ENCODE measurements at regions not wholly inside any gene's neighbourhood (a gene's known extent, or its start where the extent isn't known, plus 50 kb on each side); places are given as distances from the start of the nearest gene placed in this dataset.

DNA sequence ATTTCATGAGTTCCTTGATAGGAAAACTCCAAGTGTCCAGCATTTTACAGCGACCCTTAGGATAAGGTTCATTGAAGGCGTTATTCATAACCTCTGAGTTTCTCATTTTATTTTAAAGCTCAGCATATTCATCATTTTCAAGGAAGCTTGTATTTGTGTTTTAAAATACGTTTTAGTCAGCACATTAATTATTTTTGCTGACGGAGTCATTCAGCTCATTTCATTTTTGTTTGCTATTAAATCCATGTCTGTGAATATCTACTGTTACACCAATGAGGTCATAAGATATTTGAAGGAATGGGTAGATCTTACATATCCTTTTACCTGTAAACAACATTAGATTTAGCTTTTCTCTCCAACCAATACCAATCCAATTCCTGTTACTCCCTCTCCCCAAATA, 1766.3 kb upstream of the PCDH10 start:
- TF ChIP-seq EZH2 (IDR thresholded peaks at IDR 0.05; ENCODE audit: borderline replicate concordance) (no peak), EZH2phosphoT487 (IDR thresholded peaks at IDR 0.05; ENCODE audit: low read depth, severe bottlenecking, unreplicated experiment) (no peak)
- TF ChIP-seq, protein P1, sequence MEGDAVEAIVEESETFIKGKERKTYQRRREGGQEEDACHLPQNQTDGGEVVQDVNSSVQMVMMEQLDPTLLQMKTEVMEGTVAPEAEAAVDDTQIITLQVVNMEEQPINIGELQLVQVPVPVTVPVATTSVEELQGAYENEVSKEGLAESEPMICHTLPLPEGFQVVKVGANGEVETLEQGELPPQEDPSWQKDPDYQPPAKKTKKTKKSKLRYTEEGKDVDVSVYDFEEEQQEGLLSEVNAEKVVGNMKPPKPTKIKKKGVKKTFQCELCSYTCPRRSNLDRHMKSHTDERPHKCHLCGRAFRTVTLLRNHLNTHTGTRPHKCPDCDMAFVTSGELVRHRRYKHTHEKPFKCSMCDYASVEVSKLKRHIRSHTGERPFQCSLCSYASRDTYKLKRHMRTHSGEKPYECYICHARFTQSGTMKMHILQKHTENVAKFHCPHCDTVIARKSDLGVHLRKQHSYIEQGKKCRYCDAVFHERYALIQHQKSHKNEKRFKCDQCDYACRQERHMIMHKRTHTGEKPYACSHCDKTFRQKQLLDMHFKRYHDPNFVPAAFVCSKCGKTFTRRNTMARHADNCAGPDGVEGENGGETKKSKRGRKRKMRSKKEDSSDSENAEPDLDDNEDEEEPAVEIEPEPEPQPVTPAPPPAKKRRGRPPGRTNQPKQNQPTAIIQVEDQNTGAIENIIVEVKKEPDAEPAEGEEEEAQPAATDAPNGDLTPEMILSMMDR (IDR thresholded peaks at IDR 0.05; ENCODE audit: poor library complexity), result no peak
- Histone ChIP-seq H3K4me1 (ENCODE audit: insufficient read depth) (no peaks in the 10 kb centered on the region), H3K4me3 (no peak overlapping the region), H3K9me2 (replicated peaks; ENCODE audit: insufficient read depth) (no peaks in the 10 kb centered on the region), H3K27ac (no peak overlapping the region), H3K79me2 (no peaks in the 10 kb centered on the region), H4K20me1 (ENCODE audit: insufficient read depth, poor library complexity, severe bottlenecking) (no peaks in the 10 kb centered on the region), H3K27me3 (no peaks in the 10 kb centered on the region), H3K4me2 (no peak overlapping the region), H3K36me3 (replicated peaks; ENCODE audit: insufficient read depth, low read depth) (no peaks in the 10 kb centered on the region), H3K9me3 (ENCODE audit: low read depth) (no peaks in the 10 kb centered on the region), H2AFZ (no peak overlapping the region)
- DNase-seq (ENCODE audit: low spot score), result no peak
- 89% methylated on average over 4 of the region's 4 CpGs for WGBS (ENCODE audit: low lambda C conversion rate, missing lambda C conversion rate)

DNA sequence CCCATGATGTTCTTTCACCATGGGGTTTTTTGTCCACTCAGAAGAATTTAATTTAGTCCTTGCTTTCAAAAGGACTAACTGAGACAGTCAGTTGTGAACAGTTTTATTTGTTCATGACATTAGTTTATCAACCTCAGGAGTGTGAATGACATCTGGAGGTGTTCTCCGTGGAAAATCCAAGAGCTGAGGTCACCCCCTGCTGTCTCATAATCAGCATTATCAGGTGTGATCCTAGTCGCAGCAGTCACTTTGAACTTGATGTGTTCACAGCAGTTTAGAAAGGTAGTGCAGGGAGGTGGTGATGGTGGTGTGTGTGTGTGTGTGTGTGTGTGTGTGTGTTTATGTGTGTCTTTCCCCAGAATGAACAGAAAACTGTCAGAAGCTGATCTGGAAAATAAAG, 1760.8 kb upstream of the PCDH10 start:
- 18% methylated on average over 2 of the region's 2 CpGs for WGBS (ENCODE audit: low lambda C conversion rate, missing lambda C conversion rate)
- no peak overlapping the region for H3K4me2 ChIP-seq

DNA sequence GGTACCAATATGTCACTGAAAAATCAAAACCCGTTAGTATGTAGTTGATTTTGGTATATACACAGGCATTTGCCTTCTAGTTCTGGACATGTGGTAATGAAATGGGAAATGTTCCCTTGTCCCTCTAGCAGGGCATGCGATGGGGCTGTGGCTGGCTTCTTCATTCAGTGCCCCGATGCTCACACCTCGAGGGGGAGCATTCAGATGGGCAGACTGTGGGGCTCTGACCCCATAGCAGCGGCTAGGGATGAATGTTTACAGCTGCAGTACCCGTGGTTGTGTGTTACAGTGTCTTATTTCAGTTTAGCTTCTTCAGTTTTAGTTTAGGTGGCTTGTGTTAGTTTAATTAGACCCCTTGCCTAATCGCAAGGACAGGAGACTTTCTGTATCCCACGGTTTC, 1741.0 kb upstream of the PCDH10 start:
- DNase-seq (ENCODE audit: low spot score), result no peak
- Histone ChIP-seq H3K4me3 (no peak overlapping the region), H3K4me2 (no peak overlapping the region), H3K9me2 (replicated peaks; ENCODE audit: insufficient read depth) (no peaks in the 10 kb centered on the region), H3K27me3 (no peaks in the 10 kb centered on the region), H3K36me3 (replicated peaks; ENCODE audit: insufficient read depth, low read depth) (no peaks in the 10 kb centered on the region), H3K4me1 (ENCODE audit: insufficient read depth) (no peaks in the 10 kb centered on the region), H3K9me3 (ENCODE audit: low read depth) (no peaks in the 10 kb centered on the region), H4K20me1 (ENCODE audit: insufficient read depth, poor library complexity, severe bottlenecking) (no peaks in the 10 kb centered on the region), H3K79me2 (no peaks in the 10 kb centered on the region), H2AFZ (no peak overlapping the region), H3K27ac (no peak overlapping the region)
- TF ChIP-seq, protein P1 (IDR thresholded peaks at IDR 0.05; ENCODE audit: poor library complexity), result no peak
- TF ChIP-seq EZH2 (IDR thresholded peaks at IDR 0.05; ENCODE audit: borderline replicate concordance) (no peak), EZH2phosphoT487 (IDR thresholded peaks at IDR 0.05; ENCODE audit: low read depth, severe bottlenecking, unreplicated experiment) (no peak)
- 84% methylated on average over 8 of the region's 8 CpGs for WGBS (ENCODE audit: low lambda C conversion rate, missing lambda C conversion rate)

More for the DNA sequence above, 1760.8 kb upstream of the PCDH10 start:
- no peaks in the 10 kb centered on the region for H3K36me3 ChIP-seq (replicated peaks; ENCODE audit: insufficient read depth, low read depth)
- H3K9me2 ChIP-seq (replicated peaks; ENCODE audit: insufficient read depth), result no peaks in the 10 kb centered on the region
- H2AFZ ChIP-seq, result no peak overlapping the region
- no peaks in the 10 kb centered on the region for H3K4me1 ChIP-seq (ENCODE audit: insufficient read depth)
- no peaks in the 10 kb centered on the region for H3K9me3 ChIP-seq (ENCODE audit: low read depth)
- TF ChIP-seq EZH2phosphoT487 (IDR thresholded peaks at IDR 0.05; ENCODE audit: low read depth, severe bottlenecking, unreplicated experiment) (no peak), EZH2 (IDR thresholded peaks at IDR 0.05; ENCODE audit: borderline replicate concordance) (no peak)
- TF ChIP-seq, protein P1 (IDR thresholded peaks at IDR 0.05; ENCODE audit: poor library complexity), result no peak
- H3K4me3 ChIP-seq, result no peak overlapping the region
- H3K27ac ChIP-seq, result no peak overlapping the region
- no peaks in the 10 kb centered on the region for H3K27me3 ChIP-seq
- DNase-seq (ENCODE audit: low spot score), result no peak
- no peaks in the 10 kb centered on the region for H4K20me1 ChIP-seq (ENCODE audit: insufficient read depth, poor library complexity, severe bottlenecking)
- H3K79me2 ChIP-seq, result no peaks in the 10 kb centered on the region

DNA sequence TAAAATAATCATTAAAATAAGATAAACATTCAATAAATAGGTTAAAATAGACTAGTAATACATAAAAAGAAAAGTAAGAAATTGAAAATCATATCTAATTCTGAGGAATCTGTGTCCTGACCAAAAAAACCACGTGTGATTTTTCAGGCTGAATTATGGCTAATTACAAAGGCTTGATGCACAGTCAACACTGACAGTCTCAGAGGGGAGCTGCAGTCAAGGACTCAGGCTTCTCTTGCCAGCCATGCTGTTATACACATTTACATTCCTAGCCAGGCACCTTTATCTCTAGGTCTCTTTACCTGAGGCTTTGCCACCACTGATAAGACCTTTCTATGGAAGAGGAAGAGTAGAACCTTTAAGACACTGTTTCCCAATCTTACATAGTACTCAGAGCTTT, 1737.7 kb upstream of the PCDH10 start:
- TF ChIP-seq, protein P1 (IDR thresholded peaks at IDR 0.05; ENCODE audit: poor library complexity), result no peak
- TF ChIP-seq EZH2phosphoT487 (IDR thresholded peaks at IDR 0.05; ENCODE audit: low read depth, severe bottlenecking, unreplicated experiment), result no peak
- TF ChIP-seq EZH2 (IDR thresholded peaks at IDR 0.05; ENCODE audit: borderline replicate concordance), result no peak
- Histone ChIP-seq H3K4me1 (ENCODE audit: insufficient read depth) (no peaks in the 10 kb centered on the region), H3K36me3 (replicated peaks; ENCODE audit: insufficient read depth, low read depth) (no peaks in the 10 kb centered on the region)

More for the DNA sequence above, 1737.7 kb upstream of the PCDH10 start:
- no peak for DNase-seq (ENCODE audit: low spot score)
- Histone ChIP-seq H4K20me1 (ENCODE audit: insufficient read depth, poor library complexity, severe bottlenecking) (no peaks in the 10 kb centered on the region), H3K27ac (no peak overlapping the region), H3K9me3 (ENCODE audit: low read depth) (no peaks in the 10 kb centered on the region), H3K79me2 (no peaks in the 10 kb centered on the region), H3K4me3 (no peak overlapping the region), H3K9me2 (replicated peaks; ENCODE audit: insufficient read depth) (no peaks in the 10 kb centered on the region), H3K4me2 (no peak overlapping the region), H3K27me3 (no peaks in the 10 kb centered on the region), H2AFZ (no peak overlapping the region)
- 78% methylated on average over 1 of the region's 1 CpG for WGBS (ENCODE audit: low lambda C conversion rate, missing lambda C conversion rate)

Measured in hepatocyte (in vitro differentiated cells).